HT1080 (cell line): ENCODE measurements at regions not wholly inside any gene's neighbourhood (a gene's known extent, or its start where the extent isn't known, plus 50 kb on each side); places are given as distances from the start of the nearest gene placed in this dataset.
A peak's percentile ranks its signal among the peaks of the same experiment; 100 is the strongest.

Experiments used
- DNase-seq: peaks from one replicate; pipeline ENCODE4 v3.0.0-alpha.2; 2015; ENCODE audit warnings: low read depth

GRCh38 chr2:137824501-137824900 is 139.8 kb upstream of the HNMT start:
- no peak for DNase-seq

- DNase-seq: peak; percentile 62
Measured at GRCh38 chr2:137826373-137827372, 137.6 kb upstream of the HNMT start.

- no peak for DNase-seq
Measured at GRCh38 chr2:137828624-137829023, 135.6 kb upstream of the HNMT start.

- no peak for DNase-seq
Measured at GRCh38 chr2:137829251-137829650, 135.0 kb upstream of the HNMT start.

- no peak for DNase-seq
Measured at GRCh38 chr2:137834760-137835379, 129.4 kb upstream of the HNMT start.

- DNase-seq: no peak
Measured at GRCh38 chr2:137836671-137837070, 127.6 kb upstream of the HNMT start.

GRCh38 chr2:137837830-137838229 is 126.4 kb upstream of the HNMT start:
- no peak for DNase-seq

- peak; percentile 42 for DNase-seq
Measured at GRCh38 chr2:137838255-137839092, 125.8 kb upstream of the HNMT start.

- no peak for DNase-seq
Measured at GRCh38 chr2:137842430-137842829, 121.8 kb upstream of the HNMT start.

- DNase-seq: no peak
Measured at GRCh38 chr2:137842952-137843351, 121.3 kb upstream of the HNMT start.

GRCh38 chr2:137845422-137845821 is 118.9 kb upstream of the HNMT start:
- no peak for DNase-seq

GRCh38 chr2:137846993-137847392 is 117.3 kb upstream of the HNMT start:
- no peak for DNase-seq

GRCh38 chr2:137847443-137847842 is 116.8 kb upstream of the HNMT start:
- no peak for DNase-seq

- DNase-seq: no peak
Measured at GRCh38 chr2:137857881-137858280, 106.4 kb upstream of the HNMT start.

GRCh38 chr2:137862651-137863050 is 101.6 kb upstream of the HNMT start:
- DNase-seq: no peak

GRCh38 chr2:137865954-137866540 is 98.2 kb upstream of the HNMT start:
- peak; percentile 41 for DNase-seq

- no peak for DNase-seq
Measured at GRCh38 chr2:137870682-137871081, 93.6 kb upstream of the HNMT start.

GRCh38 chr2:137872577-137872976 is 91.7 kb upstream of the HNMT start:
- no peak for DNase-seq

- no peak for DNase-seq
Measured at GRCh38 chr2:137873536-137874244, 90.6 kb upstream of the HNMT start.

- DNase-seq: peak; percentile 20
Measured at GRCh38 chr2:137879121-137879520, 85.2 kb upstream of the HNMT start.

GRCh38 chr2:137881711-137882110 is 82.6 kb upstream of the HNMT start:
- DNase-seq: no peak
